Esophagus squamous epithelium (tissue), 5 donors: ENCODE measurements at regions not wholly inside any gene's neighbourhood (a gene's known extent, or its start where the extent isn't known, plus 50 kb on each side); places are given as distances from the start of the nearest gene placed in this dataset.

Experiments used
- DNase-seq: peaks from one replicate; lab custom pipeline; 2025; lab: John Stamatoyannopoulos, UW
- H3K27ac ChIP-seq, 4 donors: fragments of 200-600 bp; sonication (generic); one replicate each; pipeline ENCODE4 v1.5.1; 2016 to 2019; ENCODE audit warnings: mild to moderate bottlenecking in 1 of 4
- H3K27me3 ChIP-seq, 4 donors: fragments of 200-600 bp; sonication (generic); 1 replicate in 3 of 4; 2 replicates in 1 of 4; pipeline versions ENCODE4 v1.5.1 to v1.6.0; 2017 to 2021; ENCODE audit warnings: antibody characterized with exemption in 1 of 4
- H3K36me3 ChIP-seq, 3 donors: fragments of 200-600 bp; sonication (generic); one replicate each; pipeline ENCODE4 v1.5.1; 2016 to 2019
- H3K4me1 ChIP-seq, 3 donors: fragments of 200-600 bp; sonication (generic); one replicate each; pipeline ENCODE4 v1.5.1; 2017 to 2019
- H3K4me3 ChIP-seq, 4 donors: fragments of 200-600 bp; sonication (generic); 1 replicate in 3 of 4; 2 replicates in 1 of 4; pipeline ENCODE4 v1.5.1; 2016 to 2019; ENCODE audit warnings: mild to moderate bottlenecking in 2 of 4, moderate library complexity in 1 of 4
- H3K9me3 ChIP-seq, 3 donors: fragments of 200-600 bp; sonication (generic); one replicate each; pipeline ENCODE4 v1.5.1; 2016 to 2019
- CTCF ChIP-seq, 6 experiments: fragments of 450-650 bp in 4 of 6; fragments of 200-600 bp in 2 of 6; sonication (generic) in 2 of 6; IDR thresholded peaks; one replicate each; pipeline ENCODE4 v1.5.1; 2016 to 2019; ENCODE audit warnings: antibody characterized with exemption in 6 of 6, mild to moderate bottlenecking in 4 of 6, moderate library complexity in 4 of 6
- POLR2A ChIP-seq, 4 donors: fragments of 450-650 bp; IDR thresholded peaks; one replicate each; pipeline ENCODE4 v1.6.1; 2017; ENCODE audit warnings: antibody characterized with exemption in 4 of 4, mild to moderate bottlenecking in 4 of 4, moderate library complexity in 3 of 4
- WGBS, 2 donors: methylation state at CpG; one replicate each; pipeline ENCODE4 v1.1.5; 2018; 5-methylcytosine and 5-hydroxymethylcytosine counted together
- intact Hi-C: fragments of 100-400 bp; cut with DNase I; formaldehyde crosslinking; loops from one replicate; pipeline ENCODE4 v1.15.0; 2022
- donor health status: DM: yes; HTN: yes; CAD: no.

GRCh38 chr2:145283131-145283530 is 763.2 kb upstream of the ZEB2 start:
- Histone ChIP-seq H3K27ac (no peak overlapping the region), H3K4me3 (no peak overlapping the region), H3K27me3 (no peaks in the 10 kb centered on the region), H3K9me3 (no peaks in the 10 kb centered on the region), H3K36me3 (no peaks in the 10 kb centered on the region), H3K4me1 (no peaks in the 10 kb centered on the region)
- WGBS, 2 donors, result 55 to 67% methylated on average over 1 of the region's 1 CpG
- no peak for TF ChIP-seq POLR2A (IDR thresholded peaks at IDR 0.05)
- TF ChIP-seq CTCF (IDR thresholded peaks at IDR 0.05), result no peak
- intact Hi-C loops, result no loop called here
- no peak for DNase-seq

GRCh38 chr2:145277922-145278321 is 758.0 kb upstream of the ZEB2 start:
- no peak for DNase-seq
- intact Hi-C loops, result no loop called here
- no peaks in the 10 kb centered on the region for H3K4me1 ChIP-seq

GRCh38 chr2:145273840-145274239 is 753.9 kb upstream of the ZEB2 start:
- DNase-seq, result no peak
- intact Hi-C loops, result no loop called here
- Histone ChIP-seq H3K27me3 (no peaks in the 10 kb centered on the region), H3K4me1 (no peaks in the 10 kb centered on the region), H3K4me3 (no peak overlapping the region), H3K9me3 (no peaks in the 10 kb centered on the region), H3K27ac (no peak overlapping the region), H3K36me3 (no peaks in the 10 kb centered on the region)
- WGBS, 2 donors, result 87 to 100% methylated on average over 1 of the region's 1 CpG
- no peak for TF ChIP-seq POLR2A (IDR thresholded peaks at IDR 0.05)
- TF ChIP-seq CTCF (IDR thresholded peaks at IDR 0.05), result no peak

More at GRCh38 chr2:145277922-145278321, 758.0 kb upstream of the ZEB2 start:
- H3K27ac ChIP-seq, result no peak overlapping the region
- no peaks in the 10 kb centered on the region for H3K9me3 ChIP-seq
- H3K4me3 ChIP-seq, result no peak overlapping the region
- TF ChIP-seq CTCF (IDR thresholded peaks at IDR 0.05) (no peak), POLR2A (IDR thresholded peaks at IDR 0.05) (no peak)
- H3K36me3 ChIP-seq, result no peaks in the 10 kb centered on the region
- no peaks in the 10 kb centered on the region for H3K27me3 ChIP-seq

- no peak for DNase-seq
- Histone ChIP-seq H3K36me3 (no peaks in the 10 kb centered on the region), H3K4me3 (no peak overlapping the region), H3K27me3 (no peaks in the 10 kb centered on the region), H3K4me1 (no peaks in the 10 kb centered on the region), H3K9me3 (no peaks in the 10 kb centered on the region), H3K27ac (no peak overlapping the region)
- intact Hi-C loops, result no loop called here
- TF ChIP-seq CTCF (IDR thresholded peaks at IDR 0.05) (no peak), POLR2A (IDR thresholded peaks at IDR 0.05) (no peak)
- 68 to 77% methylated on average over 3 of the region's 3 CpGs for WGBS, 2 donors
Observed at GRCh38 chr2:145268931-145269330, 749.0 kb upstream of the ZEB2 start.

- H3K9me3 ChIP-seq, result no peaks in the 10 kb centered on the region
- no peak overlapping the region for H3K4me3 ChIP-seq
- no peaks in the 10 kb centered on the region for H3K4me1 ChIP-seq
- no peak for TF ChIP-seq CTCF (IDR thresholded peaks at IDR 0.05)
- TF ChIP-seq POLR2A (IDR thresholded peaks at IDR 0.05), result no peak
- no peak overlapping the region for H3K27ac ChIP-seq
- no peaks in the 10 kb centered on the region for H3K27me3 ChIP-seq
- no peaks in the 10 kb centered on the region for H3K36me3 ChIP-seq
- intact Hi-C loops, result no loop called here
- DNase-seq, result no peak
Observed at GRCh38 chr2:145267451-145267850, 747.5 kb upstream of the ZEB2 start.
